ENCODE measurements at regions not wholly inside any gene's neighbourhood (a gene's known extent, or its start where the extent isn't known, plus 50 kb on each side); places are given as distances from the start of the nearest gene placed in this dataset.

DNA sequence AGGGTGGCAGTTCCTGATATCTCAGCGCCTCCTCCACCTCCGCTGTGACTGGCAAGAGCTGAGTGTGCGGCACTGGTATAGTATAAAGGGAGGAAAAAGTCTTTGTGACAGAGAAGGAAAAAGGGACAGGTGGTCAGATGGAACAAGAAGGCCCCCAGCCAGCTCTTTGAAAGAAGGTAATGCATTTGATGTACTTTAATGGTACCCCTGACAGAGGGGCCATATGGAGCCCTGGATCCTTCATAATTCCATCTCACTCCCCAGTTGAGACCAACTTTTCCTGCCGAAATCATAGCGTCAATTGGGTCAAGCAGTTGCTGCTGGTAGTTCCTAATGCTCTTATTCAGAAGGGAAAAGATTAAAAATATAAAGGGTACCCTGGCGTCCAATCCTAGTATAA is 198.2 kb downstream of the ZNF326 start:
- intact Hi-C loops (cut with micrococcal nuclease), result no loop called here
- no peak overlapping the region for H2AFZ ChIP-seq (ENCODE audit: low read depth, low read length, poor library complexity, severe bottlenecking)

DNA sequence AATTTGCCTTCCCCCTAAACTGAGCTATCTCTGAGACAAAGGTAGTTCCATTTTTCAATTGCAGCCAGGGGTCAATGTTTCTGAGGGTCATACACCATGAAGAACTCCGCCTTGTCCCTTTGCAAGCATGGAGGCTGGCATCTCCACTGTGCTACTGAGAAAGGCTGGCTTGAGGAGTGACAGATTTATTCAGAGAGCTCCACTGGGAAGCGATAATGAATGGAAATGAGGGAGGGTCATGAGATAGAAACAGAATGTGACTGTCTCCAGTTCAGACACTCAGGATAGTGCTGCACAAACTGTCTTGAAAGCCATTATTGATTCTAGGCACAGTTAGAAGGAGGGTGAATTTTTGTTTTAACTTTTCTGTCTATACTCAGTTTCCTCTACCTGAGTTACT is 197.5 kb downstream of the ZNF326 start:
- ChIA-PET RAD21 (ENCODE audit: low non-redundant PET in 1 of 2, low total read pairs in 2 of 2, uncharacterized antibody in 2 of 2, unreplicated experiment in 2 of 2) (no interaction called here), POLR2A (no interaction called here), CTCF (no interaction called here)
- peaks cover 36% of the 10 kb centered on the region for H3K27me3 ChIP-seq (ENCODE audit: insufficient read depth, low read length)
- no peaks in the 10 kb centered on the region for H3K9me3 ChIP-seq (ENCODE audit: control insufficient read depth in 1 of 2, insufficient read depth in 1 of 2, low read depth in 1 of 2, low read length in 2 of 2)
- intact Hi-C loops (cut with micrococcal nuclease), result no loop called here
- TF ChIP-seq JUND (IDR thresholded peaks at IDR 0.05) (no peak), ZFX (IDR thresholded peaks at IDR 0.05) (no peak), TCF7L2 (IDR thresholded peaks at IDR 0.05; ENCODE audit: borderline replicate concordance, extremely low read depth, insufficient read depth, insufficient read length) (no peak), RAD21 (IDR thresholded peaks at IDR 0.05; ENCODE audit: low read depth) (no peak), ELF1 (IDR thresholded peaks at IDR 0.05; ENCODE audit: borderline replicate concordance, low read depth) (no peak), SIN3A (IDR thresholded peaks at IDR 0.05; ENCODE audit: low read depth) (no peak), ZNF274 (IDR thresholded peaks at IDR 0.05; ENCODE audit: low read depth, low read length) (no peak), YY1 (IDR thresholded peaks at IDR 0.05; ENCODE audit: extremely low read depth, insufficient replicate concordance, low read depth, low read length) (no peak)
- TF ChIP-seq, protein P1, sequence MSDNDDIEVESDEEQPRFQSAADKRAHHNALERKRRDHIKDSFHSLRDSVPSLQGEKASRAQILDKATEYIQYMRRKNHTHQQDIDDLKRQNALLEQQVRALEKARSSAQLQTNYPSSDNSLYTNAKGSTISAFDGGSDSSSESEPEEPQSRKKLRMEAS (IDR thresholded peaks at IDR 0.05), result no peak
- H3K4me1 ChIP-seq (ENCODE audit: control insufficient read depth in 1 of 2, insufficient read depth in 2 of 2, low read length in 2 of 2), result no peaks in the 10 kb centered on the region
- H3K27ac ChIP-seq (ENCODE audit: low read depth, low read length), result no peak overlapping the region
- no peak overlapping the region for H2AFZ ChIP-seq (ENCODE audit: low read depth, low read length, poor library complexity, severe bottlenecking)
- BruUV-seq (replicated peaks), result no TSS peak
- H3K4me2 ChIP-seq (ENCODE audit: low read length), result no peak overlapping the region
- H3K36me3 ChIP-seq (ENCODE audit: control insufficient read depth in 1 of 2, insufficient read depth in 2 of 2, low read length in 2 of 2), result no peaks in the 10 kb centered on the region
- H3K9me2 ChIP-seq (ENCODE audit: insufficient read depth), result no peaks in the 10 kb centered on the region
- no peaks in the 10 kb centered on the region for H4K20me1 ChIP-seq (ENCODE audit: insufficient read depth)
- no peak overlapping the region for H3K4me3 ChIP-seq (replicated peaks in 1 of 2; ENCODE audit: low read depth in 1 of 2, low read length in 2 of 2)
- no peak for ATAC-seq
- DNase-seq (ENCODE audit: low read depth, low spot score), result no peak
- H3K9ac ChIP-seq (ENCODE audit: low read length), result no peak overlapping the region
- no peaks in the 10 kb centered on the region for H3K79me2 ChIP-seq (ENCODE audit: insufficient read depth, low read length)

More for the DNA sequence above, 198.2 kb downstream of the ZNF326 start:
- POLR2A ChIA-PET, result no interaction called here
- H3K9me3 ChIP-seq (ENCODE audit: control insufficient read depth in 1 of 2, insufficient read depth in 1 of 2, low read depth in 1 of 2, low read length in 2 of 2), result no peaks in the 10 kb centered on the region
- peaks cover 37% of the 10 kb centered on the region for H3K27me3 ChIP-seq (ENCODE audit: insufficient read depth, low read length)
- H3K9ac ChIP-seq (ENCODE audit: low read length), result no peak overlapping the region
- RAD21 ChIA-PET (ENCODE audit: low non-redundant PET in 1 of 2, low total read pairs in 2 of 2, uncharacterized antibody in 2 of 2, unreplicated experiment in 2 of 2), result no interaction called here
- DNase-seq (ENCODE audit: low read depth, low spot score), result no peak
- no peaks in the 10 kb centered on the region for H3K36me3 ChIP-seq (ENCODE audit: control insufficient read depth in 1 of 2, insufficient read depth in 2 of 2, low read length in 2 of 2)
- no peaks in the 10 kb centered on the region for H3K4me1 ChIP-seq (ENCODE audit: control insufficient read depth in 1 of 2, insufficient read depth in 2 of 2, low read length in 2 of 2)
- no peaks in the 10 kb centered on the region for H4K20me1 ChIP-seq (ENCODE audit: insufficient read depth)
- no peak overlapping the region for H3K4me3 ChIP-seq (replicated peaks in 1 of 2; ENCODE audit: low read depth in 1 of 2, low read length in 2 of 2)
- CTCF ChIA-PET, result no interaction called here
- no peak for ATAC-seq
- H3K4me2 ChIP-seq (ENCODE audit: low read length), result no peak overlapping the region
- no peak for TF ChIP-seq POLR2A (IDR thresholded peaks at IDR 0.05; ENCODE audit: borderline replicate concordance, extremely low read depth, insufficient read depth, insufficient read length)
- TF ChIP-seq SRF (IDR thresholded peaks at IDR 0.05; ENCODE audit: low read depth), result no peak
- TF ChIP-seq, protein P2, sequence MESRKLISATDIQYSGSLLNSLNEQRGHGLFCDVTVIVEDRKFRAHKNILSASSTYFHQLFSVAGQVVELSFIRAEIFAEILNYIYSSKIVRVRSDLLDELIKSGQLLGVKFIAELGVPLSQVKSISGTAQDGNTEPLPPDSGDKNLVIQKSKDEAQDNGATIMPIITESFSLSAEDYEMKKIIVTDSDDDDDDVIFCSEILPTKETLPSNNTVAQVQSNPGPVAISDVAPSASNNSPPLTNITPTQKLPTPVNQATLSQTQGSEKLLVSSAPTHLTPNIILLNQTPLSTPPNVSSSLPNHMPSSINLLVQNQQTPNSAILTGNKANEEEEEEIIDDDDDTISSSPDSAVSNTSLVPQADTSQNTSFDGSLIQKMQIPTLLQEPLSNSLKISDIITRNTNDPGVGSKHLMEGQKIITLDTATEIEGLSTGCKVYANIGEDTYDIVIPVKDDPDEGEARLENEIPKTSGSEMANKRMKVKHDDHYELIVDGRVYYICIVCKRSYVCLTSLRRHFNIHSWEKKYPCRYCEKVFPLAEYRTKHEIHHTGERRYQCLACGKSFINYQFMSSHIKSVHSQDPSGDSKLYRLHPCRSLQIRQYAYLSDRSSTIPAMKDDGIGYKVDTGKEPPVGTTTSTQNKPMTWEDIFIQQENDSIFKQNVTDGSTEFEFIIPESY (IDR thresholded peaks at IDR 0.05; ENCODE audit: extremely low read depth, insufficient replicate concordance, low read length), result no peak
- TF ChIP-seq EZH2 (IDR thresholded peaks at IDR 0.05), result no peak
- TF ChIP-seq ZNF274 (IDR thresholded peaks at IDR 0.05; ENCODE audit: low read depth, low read length), result no peak
- no peak overlapping the region for H3K27ac ChIP-seq (ENCODE audit: low read depth, low read length)
- BruUV-seq (replicated peaks), result no TSS peak
- H3K9me2 ChIP-seq (ENCODE audit: insufficient read depth), result no peaks in the 10 kb centered on the region
- no peaks in the 10 kb centered on the region for H3K79me2 ChIP-seq (ENCODE audit: insufficient read depth, low read length)
